GM12878 (cell line): ENCODE measurements at regions not wholly inside any gene's neighbourhood (a gene's known extent, or its start where the extent isn't known, plus 50 kb on each side); places are given as distances from the start of the nearest gene placed in this dataset.
"Not testable (repeated sequence)": the region's sequence is repeated elsewhere in the genome, so short reads cannot be mapped to it uniquely, and the experiment has no call there.

Experiments
- ATAC-seq: fragments of 200-7000 bp; cut with Tn5 transposase; 3 replicates; pipeline ENCODE4 v1.9.1; 2020; ENCODE audit warnings: mild to moderate bottlenecking, moderate library complexity
- BruUV-seq: library from RNA; stranded (reverse); fragments of 400-500 nt; replicated peaks from 2 replicates; lab custom pipeline; 2021; lab: Mats Ljungman, UMichigan
- CTCF ChIA-PET: fragments of 300-600 bp; sonication (Branson Sonifier 250); formaldehyde crosslinking; extraction: SDS; loops from one replicate; lab custom pipeline; 2021; ENCODE audit warnings: inconsistent platforms; lab: Yijun Ruan, JAX
- POLR2A ChIA-PET: fragments of 350-600 bp; formaldehyde crosslinking; extraction: SDS; loops from one replicate; lab custom pipeline; 2021; ENCODE audit warnings: inconsistent platforms; lab: Charles Lee
- RAD21 ChIA-PET: fragments of 300-600 bp; sonication (Branson Sonifier 250); formaldehyde crosslinking; loops from one replicate; lab custom pipeline; 2023; ENCODE audit warnings: antibody characterized with exemption; ENCODE audit not compliant: unreplicated experiment; lab: Charles Lee
- SMC1A ChIA-PET: fragments of 300-600 bp; sonication (Branson Sonifier 250); formaldehyde crosslinking; loops from one replicate; lab custom pipeline; 2023; ENCODE audit not compliant: unreplicated experiment, uncharacterized antibody; lab: Charles Lee
- DNase-seq: peaks from one replicate; pipeline ENCODE4 v3.0.0-alpha.2; 2011; ENCODE audit warnings: low read depth, low spot score
- FAIRE-seq: peaks from 3 replicates; lab custom pipeline; 2011; peaks lifted over from hg19 to GRCh38; lab: Jason Lieb, UNC
- H2AFZ ChIP-seq: 2 replicates; pipeline ENCODE4 v1.6.0; 2011; ENCODE audit warnings: low read depth, low read length, control low read depth; ENCODE audit not compliant: control insufficient read depth
- H3K27ac ChIP-seq: 2 replicates; pipeline ENCODE4 v1.5.1; 2011; ENCODE audit warnings: control low read depth; ENCODE audit not compliant: control insufficient read depth, insufficient read depth
- H3K27me3 ChIP-seq, 2 experiments: replicated peaks in 1 of 2; 2 replicates each; pipeline versions ENCODE4 v1.6.0 to v1.6.1; 2011; ENCODE audit warnings: low read length in 1 of 2; ENCODE audit not compliant: control insufficient read depth in 2 of 2, insufficient read depth in 2 of 2
- H3K36me3 ChIP-seq, 2 experiments: 2 replicates each; pipeline ENCODE4 v1.5.1; 2011; ENCODE audit warnings: low read length in 1 of 2; ENCODE audit not compliant: control insufficient read depth in 2 of 2, insufficient read depth in 2 of 2
- H3K4me1 ChIP-seq: 2 replicates; pipeline ENCODE4 v1.6.1; 2011; ENCODE audit warnings: mild to moderate bottlenecking, low read length, moderate library complexity, mixed read lengths; ENCODE audit not compliant: control insufficient read depth, insufficient read depth
- H3K4me2 ChIP-seq: 2 replicates; pipeline ENCODE4 v1.6.0; 2011; ENCODE audit warnings: control low read depth; ENCODE audit not compliant: control insufficient read depth, insufficient read depth
- H3K4me3 ChIP-seq: fragments of 200-600 bp; sonication (generic); 2 replicates; pipeline ENCODE4 v1.5.1; 2016
- H3K79me2 ChIP-seq: 2 replicates; pipeline ENCODE4 v1.6.0; 2011; ENCODE audit warnings: low read length; ENCODE audit not compliant: control insufficient read depth, insufficient read depth
- H3K9ac ChIP-seq: 2 replicates; pipeline ENCODE4 v1.8.0; 2011; ENCODE audit warnings: low read length, control low read depth, mixed read lengths; ENCODE audit not compliant: control insufficient read depth, insufficient read depth
- H3K9me3 ChIP-seq: replicated peaks from 3 replicates; pipeline ENCODE4 v1.5.1; 2011; ENCODE audit warnings: mild to moderate bottlenecking, low read length; ENCODE audit not compliant: control insufficient read depth, insufficient read depth
- H4K20me1 ChIP-seq: 2 replicates; pipeline ENCODE4 v1.6.0; 2011; ENCODE audit not compliant: control insufficient read depth, insufficient read depth
- ETV6 ChIP-seq, 2 experiments: fragments of 450-650 bp in 1 of 2; IDR thresholded peaks in 1 of 2; conservative IDR thresholded peaks in 1 of 2; 2 replicates each; pipeline ENCODE4 v1.6.1; 2014; ENCODE audit warnings: antibody characterized with exemption in 1 of 2, borderline replicate concordance in 1 of 2, low read depth in 1 of 2, mild to moderate bottlenecking in 1 of 2, moderate library complexity in 1 of 2
- WGBS: methylation state at CpG from one replicate; pipeline ENCODE4 v1.1.6; 2016; ENCODE audit warnings: low lambda C conversion rate; ENCODE audit not compliant: insufficient replicate concordance, insufficient coverage; ENCODE audit errors: missing lambda C conversion rate; 5-methylcytosine and 5-hydroxymethylcytosine counted together
- in situ Hi-C: fragments of 300-500 bp; cut with MboI; formaldehyde crosslinking; loops from 9 replicates; pipeline ENCODE4 v1.14.3; 2018; ENCODE audit warnings: mixed read lengths
- intact Hi-C: fragments of 100-400 bp; cut with micrococcal nuclease; formaldehyde crosslinking; loops from one replicate; pipeline ENCODE4 v1.14.2; 2022; ENCODE audit not compliant: unreplicated experiment

DNA sequence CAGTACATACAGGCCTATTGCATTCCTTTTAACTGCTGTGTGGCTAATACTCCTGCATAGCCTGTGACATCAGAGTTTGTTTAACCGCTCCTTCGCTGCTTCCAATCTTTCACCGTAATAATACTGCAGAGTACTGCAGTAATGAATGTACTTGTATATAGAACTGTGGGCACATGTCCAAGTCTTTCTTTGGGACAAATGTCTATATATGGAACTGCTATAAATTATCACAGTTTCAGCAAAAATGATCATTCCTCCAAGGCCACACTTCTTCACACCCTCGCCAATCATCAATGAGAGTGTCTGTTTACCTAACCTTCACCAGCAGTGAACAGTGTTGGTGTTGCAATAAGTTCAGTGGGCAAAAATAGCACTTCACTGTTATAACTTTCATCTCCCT lies 230.4 kb downstream of the SP3 start:
- no TSS peak for BruUV-seq
- no peak overlapping the region for H2AFZ ChIP-seq
- no peaks in the 10 kb centered on the region for H3K36me3 ChIP-seq
- POLR2A ChIA-PET, result no interaction called here
- H4K20me1 ChIP-seq, result no peaks in the 10 kb centered on the region
- RAD21 ChIA-PET, result interaction anchor here (0.6 kb wide), 1 partner anchor 254 kb away, joined by 4 read pairs; no protein-coding TSS in a partner anchor
- 61% methylated on average over 4 of the region's 4 CpGs for WGBS
- no peak for TF ChIP-seq ETV6 (conservative IDR thresholded peaks at IDR 0.05 in 1 of 2, IDR thresholded peaks at IDR 0.05 in 1 of 2; ENCODE audit: borderline replicate concordance in 1 of 2, low read depth in 1 of 2)
- no peaks in the 10 kb centered on the region for H3K9me3 ChIP-seq
- no peak overlapping the region for H3K4me2 ChIP-seq
- FAIRE-seq (no peak), DNase-seq (no peak), ATAC-seq (no peak)
- H3K9ac ChIP-seq, result no peak overlapping the region
- CTCF ChIA-PET, result no interaction called here
- intact Hi-C loops (no loop called here), in situ Hi-C loops (no loop called here)
- SMC1A ChIA-PET, result no interaction called here
- H3K4me1 ChIP-seq, result no peaks in the 10 kb centered on the region
- H3K4me3 ChIP-seq, result no peak overlapping the region
- no peaks in the 10 kb centered on the region for H3K79me2 ChIP-seq
- no peak overlapping the region for H3K27ac ChIP-seq
- no peaks in the 10 kb centered on the region for H3K27me3 ChIP-seq

DNA sequence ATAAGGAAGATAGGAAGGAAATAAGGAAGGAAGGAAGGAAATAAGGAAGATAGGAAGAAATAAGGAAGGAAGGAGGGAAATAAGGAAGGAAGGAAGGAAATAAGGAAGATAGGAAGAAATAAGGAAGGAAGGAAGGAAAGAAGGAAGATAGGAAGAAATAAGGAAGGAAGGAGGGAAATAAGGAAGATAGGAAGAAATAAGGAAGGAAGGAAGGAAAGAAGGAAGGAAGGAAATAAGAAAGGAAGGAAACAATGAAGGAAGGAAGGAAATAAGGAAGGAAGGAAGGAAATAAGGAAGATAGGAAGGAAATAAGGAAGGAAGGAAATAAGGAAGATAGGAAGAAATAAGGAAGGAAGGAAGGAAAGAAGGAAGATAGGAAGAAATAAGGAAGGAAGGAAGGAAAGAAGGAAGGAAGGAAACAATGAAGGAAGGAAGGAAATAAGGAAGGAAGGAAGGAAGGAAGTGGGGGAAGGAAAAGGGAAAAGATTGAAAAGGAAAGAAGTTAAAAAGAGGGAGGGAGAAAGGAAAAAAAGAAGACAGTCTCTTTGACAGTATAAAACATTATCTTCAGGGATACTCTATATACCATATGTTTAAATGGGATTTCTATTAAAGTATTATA lies 227.1 kb downstream of the SP3 start:
- H3K9me3 ChIP-seq, H3K27me3 ChIP-seq, H3K4me1 ChIP-seq, H3K4me2 ChIP-seq, POLR2A ChIA-PET, H3K27ac ChIP-seq, H3K4me3 ChIP-seq, DNase-seq, H3K9ac ChIP-seq, FAIRE-seq, ATAC-seq, SMC1A ChIA-PET, CTCF ChIA-PET, H2AFZ ChIP-seq, RAD21 ChIA-PET, H3K79me2 ChIP-seq, in situ Hi-C loops, BruUV-seq, H3K36me3 ChIP-seq, H4K20me1 ChIP-seq, intact Hi-C loops: not testable (repeated sequence)
- peak in 1 of 2 experiments; percentile 28; a peak in 1 of 4 replicates for TF ChIP-seq ETV6 (conservative IDR thresholded peaks at IDR 0.05 in 1 of 2, IDR thresholded peaks at IDR 0.05 in 1 of 2; ENCODE audit: borderline replicate concordance in 1 of 2, low read depth in 1 of 2)
